Neural progenitor cell (in vitro differentiated cells): ENCODE measurements at regions not wholly inside any gene's neighbourhood (a gene's known extent, or its start where the extent isn't known, plus 50 kb on each side); places are given as distances from the start of the nearest gene placed in this dataset.

Experiments used
- EZH2phosphoT487 ChIP-seq: fragments of 200-600 bp; sonication (generic); IDR thresholded peaks from 2 replicates; pipeline ENCODE4 v1.6.1; 2017; ENCODE audit warnings: antibody characterized with exemption
- TF ChIP-seq, protein P1 (sequence below): fragments of 200-600 bp; sonication (generic); IDR thresholded peaks from 2 replicates; pipeline ENCODE4 v1.5.1; 2017; ENCODE audit warnings: antibody characterized with exemption, mild to moderate bottlenecking

DNA sequence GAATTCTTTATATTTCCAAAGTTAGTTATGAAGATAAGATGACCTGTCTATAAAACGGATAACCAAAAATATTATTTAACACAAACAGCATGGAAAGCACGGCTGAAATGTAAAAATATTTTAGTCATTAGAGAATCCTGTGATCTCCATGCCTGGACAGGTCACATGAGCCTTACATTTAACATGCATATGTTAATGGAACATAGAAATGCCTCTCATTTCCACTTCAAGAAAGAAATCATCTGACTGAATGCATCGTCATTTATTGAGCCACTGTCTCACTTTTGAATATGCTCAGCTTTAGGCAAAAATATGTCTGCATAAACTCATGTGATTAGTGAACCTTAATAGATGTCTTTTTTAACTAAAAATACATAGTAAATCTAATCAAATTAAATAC is 115.5 kb upstream of the COL24A1 start:
- TF ChIP-seq, protein P1, sequence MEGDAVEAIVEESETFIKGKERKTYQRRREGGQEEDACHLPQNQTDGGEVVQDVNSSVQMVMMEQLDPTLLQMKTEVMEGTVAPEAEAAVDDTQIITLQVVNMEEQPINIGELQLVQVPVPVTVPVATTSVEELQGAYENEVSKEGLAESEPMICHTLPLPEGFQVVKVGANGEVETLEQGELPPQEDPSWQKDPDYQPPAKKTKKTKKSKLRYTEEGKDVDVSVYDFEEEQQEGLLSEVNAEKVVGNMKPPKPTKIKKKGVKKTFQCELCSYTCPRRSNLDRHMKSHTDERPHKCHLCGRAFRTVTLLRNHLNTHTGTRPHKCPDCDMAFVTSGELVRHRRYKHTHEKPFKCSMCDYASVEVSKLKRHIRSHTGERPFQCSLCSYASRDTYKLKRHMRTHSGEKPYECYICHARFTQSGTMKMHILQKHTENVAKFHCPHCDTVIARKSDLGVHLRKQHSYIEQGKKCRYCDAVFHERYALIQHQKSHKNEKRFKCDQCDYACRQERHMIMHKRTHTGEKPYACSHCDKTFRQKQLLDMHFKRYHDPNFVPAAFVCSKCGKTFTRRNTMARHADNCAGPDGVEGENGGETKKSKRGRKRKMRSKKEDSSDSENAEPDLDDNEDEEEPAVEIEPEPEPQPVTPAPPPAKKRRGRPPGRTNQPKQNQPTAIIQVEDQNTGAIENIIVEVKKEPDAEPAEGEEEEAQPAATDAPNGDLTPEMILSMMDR: no peak
- no peak for TF ChIP-seq EZH2phosphoT487
